HFFc6 (cell line): ENCODE measurements at regions not wholly inside any gene's neighbourhood (a gene's known extent, or its start where the extent isn't known, plus 50 kb on each side); places are given as distances from the start of the nearest gene placed in this dataset.

Experiments used
- DNase-seq: peaks from one replicate; pipeline ENCODE4 v3.0.0-alpha.2; 2018
- H3K27ac Mint-ChIP-seq: 2 replicates; pipeline ENCODE4 v1.8.0; 2020; ENCODE audit warnings: mild to moderate bottlenecking, mixed read lengths
- H3K27me3 Mint-ChIP-seq: 2 replicates; pipeline ENCODE4 v1.8.0; 2021; ENCODE audit warnings: mild to moderate bottlenecking, moderate library complexity, mixed read lengths; ENCODE audit not compliant: insufficient read depth
- H3K36me3 Mint-ChIP-seq: 2 replicates; pipeline ENCODE4 v1.8.0; 2021; ENCODE audit warnings: low read depth, mixed read lengths
- H3K4me1 Mint-ChIP-seq: 2 replicates; pipeline ENCODE4 v1.8.0; 2020; ENCODE audit warnings: low read depth, mixed read lengths
- H3K4me3 Mint-ChIP-seq: 2 replicates; pipeline ENCODE4 v1.8.0; 2020; ENCODE audit warnings: mild to moderate bottlenecking, moderate library complexity, mixed read lengths
- H3K9me3 Mint-ChIP-seq: 2 replicates; pipeline ENCODE4 v1.8.0; 2020; ENCODE audit warnings: mild to moderate bottlenecking, mixed read lengths
- TF ChIP-seq, protein P1 (sequence below): fragments of 200-600 bp; sonication (generic); IDR thresholded peaks from 2 replicates; pipeline ENCODE4 v1.5.0; 2021; ENCODE audit warnings: antibody characterized with exemption, mild to moderate bottlenecking

DNA sequence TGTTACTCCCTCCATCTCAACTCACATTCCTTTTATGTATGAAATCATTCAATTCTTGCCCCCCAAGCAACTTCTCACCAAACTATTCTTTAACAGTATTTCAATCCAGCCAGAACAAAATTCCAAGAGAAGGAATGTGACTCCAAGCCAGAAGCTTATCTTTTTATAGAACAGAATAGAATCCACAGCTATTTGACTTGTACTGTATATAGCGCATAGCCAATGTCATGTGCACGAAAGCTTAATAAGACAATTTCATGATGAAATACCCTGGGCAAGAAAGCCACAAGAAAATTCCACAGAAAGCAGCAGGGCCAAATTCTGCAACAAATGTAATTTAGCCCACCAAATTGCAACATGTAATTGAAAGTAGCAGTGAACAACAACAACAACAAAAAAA lies 127.6 kb upstream of the UBE2E2 start:
- no peak overlapping the region for H3K27ac Mint-ChIP-seq
- peaks cover 10% of the 10 kb centered on the region for H3K27me3 Mint-ChIP-seq
- TF ChIP-seq, protein P1, sequence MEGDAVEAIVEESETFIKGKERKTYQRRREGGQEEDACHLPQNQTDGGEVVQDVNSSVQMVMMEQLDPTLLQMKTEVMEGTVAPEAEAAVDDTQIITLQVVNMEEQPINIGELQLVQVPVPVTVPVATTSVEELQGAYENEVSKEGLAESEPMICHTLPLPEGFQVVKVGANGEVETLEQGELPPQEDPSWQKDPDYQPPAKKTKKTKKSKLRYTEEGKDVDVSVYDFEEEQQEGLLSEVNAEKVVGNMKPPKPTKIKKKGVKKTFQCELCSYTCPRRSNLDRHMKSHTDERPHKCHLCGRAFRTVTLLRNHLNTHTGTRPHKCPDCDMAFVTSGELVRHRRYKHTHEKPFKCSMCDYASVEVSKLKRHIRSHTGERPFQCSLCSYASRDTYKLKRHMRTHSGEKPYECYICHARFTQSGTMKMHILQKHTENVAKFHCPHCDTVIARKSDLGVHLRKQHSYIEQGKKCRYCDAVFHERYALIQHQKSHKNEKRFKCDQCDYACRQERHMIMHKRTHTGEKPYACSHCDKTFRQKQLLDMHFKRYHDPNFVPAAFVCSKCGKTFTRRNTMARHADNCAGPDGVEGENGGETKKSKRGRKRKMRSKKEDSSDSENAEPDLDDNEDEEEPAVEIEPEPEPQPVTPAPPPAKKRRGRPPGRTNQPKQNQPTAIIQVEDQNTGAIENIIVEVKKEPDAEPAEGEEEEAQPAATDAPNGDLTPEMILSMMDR: no peak

DNA sequence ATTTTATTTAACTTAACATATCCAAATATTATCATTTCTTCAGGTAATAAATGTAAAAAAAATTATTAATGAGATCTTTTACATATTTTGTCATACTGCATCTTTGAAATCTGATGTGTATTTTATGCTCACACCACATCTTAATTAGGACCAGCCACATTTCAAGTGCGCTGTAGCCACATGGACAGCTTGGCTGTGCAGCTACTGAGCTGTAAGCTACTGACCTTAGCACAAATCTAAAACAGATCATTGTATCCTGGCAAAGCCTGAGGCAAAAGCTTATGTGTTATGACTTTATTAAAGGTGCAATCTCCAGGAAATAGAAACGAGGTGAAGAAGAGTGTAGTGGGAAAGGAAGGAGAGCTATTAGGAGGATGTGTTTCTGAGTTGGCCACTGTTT lies 126.7 kb upstream of the UBE2E2 start:
- DNase-seq: no peak
- TF ChIP-seq, protein P1: no peak
- H3K9me3 Mint-ChIP-seq: no peaks in the 10 kb centered on the region
- H3K27me3 Mint-ChIP-seq: peaks cover 12% of the 10 kb centered on the region
- no peak overlapping the region for H3K4me3 Mint-ChIP-seq
- H3K27ac Mint-ChIP-seq: no peak overlapping the region
- no peaks in the 10 kb centered on the region for H3K36me3 Mint-ChIP-seq
- no peaks in the 10 kb centered on the region; the same call in 1 of the 2 replicates for H3K4me1 Mint-ChIP-seq

More for the DNA sequence above, 127.6 kb upstream of the UBE2E2 start:
- Mint-ChIP-seq H3K9me3 (no peaks in the 10 kb centered on the region), H3K4me1 (no peaks in the 10 kb centered on the region; the same call in 1 of the 2 replicates), H3K36me3 (no peaks in the 10 kb centered on the region), H3K4me3 (no peak overlapping the region)
- peak; percentile 19 for DNase-seq

DNA sequence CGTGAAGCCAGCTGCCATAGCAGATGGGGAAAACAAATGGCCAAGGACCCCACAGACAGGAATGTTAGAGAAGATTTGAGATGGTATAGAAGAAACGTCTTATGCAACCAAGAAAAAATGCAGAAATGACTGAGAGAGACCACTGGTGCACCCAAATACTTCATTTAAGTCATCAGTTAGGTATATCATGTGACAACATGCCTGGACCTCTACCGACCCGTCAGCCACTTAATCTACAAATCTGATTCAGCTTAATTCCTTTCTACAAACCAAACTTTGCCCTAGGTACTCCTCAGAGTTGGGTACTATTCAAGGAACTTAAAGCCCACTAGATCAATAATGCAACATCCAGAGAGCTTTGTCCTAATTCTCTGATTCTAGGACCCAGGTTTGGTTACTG lies 126.0 kb upstream of the UBE2E2 start:
- no peaks in the 10 kb centered on the region for H3K36me3 Mint-ChIP-seq

DNA sequence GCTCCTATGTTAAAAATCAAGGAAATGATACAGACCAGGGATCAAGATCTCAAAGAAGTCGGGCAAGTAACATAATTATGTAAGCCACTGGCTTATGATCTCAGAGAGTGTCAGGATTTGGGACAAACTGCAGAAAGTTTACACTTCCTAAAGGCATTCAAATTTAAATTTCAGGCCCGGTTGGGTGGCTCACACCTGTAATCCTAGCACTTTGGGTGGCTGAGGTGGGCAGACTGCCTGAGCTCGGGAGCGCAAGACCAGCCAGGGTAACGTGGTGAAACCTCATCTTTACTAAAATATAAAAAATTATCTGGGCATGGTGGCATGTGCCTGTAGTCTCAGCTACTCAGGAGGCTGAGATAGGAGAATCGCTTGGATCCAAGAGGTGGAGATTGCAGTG lies 124.4 kb upstream of the UBE2E2 start:
- TF ChIP-seq, protein P1: no peak
- Mint-ChIP-seq H3K4me1 (no peaks in the 10 kb centered on the region; the same call in 1 of the 2 replicates), H3K36me3 (no peaks in the 10 kb centered on the region), H3K9me3 (no peaks in the 10 kb centered on the region), H3K4me3 (no peak overlapping the region), H3K27ac (no peak overlapping the region), H3K27me3 (peaks cover 5% of the 10 kb centered on the region)
- no peak for DNase-seq

More for the DNA sequence above, 126.0 kb upstream of the UBE2E2 start:
- Mint-ChIP-seq H3K4me1 (no peaks in the 10 kb centered on the region; the same call in 1 of the 2 replicates), H3K27me3 (peaks cover 7% of the 10 kb centered on the region), H3K4me3 (no peak overlapping the region), H3K9me3 (no peaks in the 10 kb centered on the region), H3K27ac (no peak overlapping the region)
- TF ChIP-seq, protein P1: no peak
- DNase-seq: no peak

DNA sequence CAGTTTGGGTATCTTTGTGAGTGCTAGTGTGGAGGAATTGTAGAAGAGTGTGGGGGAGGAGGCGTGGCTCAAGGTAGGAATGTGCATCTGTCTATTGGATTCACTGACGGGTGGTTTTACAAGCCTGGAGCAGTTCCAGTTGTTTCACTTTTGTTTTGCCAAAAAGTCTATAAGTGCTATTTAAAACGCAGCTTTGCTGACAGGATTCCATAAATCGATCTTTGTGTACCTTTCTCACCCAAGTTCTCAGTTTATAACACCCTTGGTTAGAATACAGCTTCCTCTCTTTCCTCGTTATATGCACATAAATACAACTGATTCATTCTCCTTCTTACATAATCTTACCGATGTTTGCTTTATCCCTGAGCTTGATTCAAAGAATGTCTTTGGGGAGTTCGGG lies 123.2 kb upstream of the UBE2E2 start:
- Mint-ChIP-seq H3K4me3 (peak overlapping the region; percentile 1; the same call in 1 of the 2 replicates), H3K36me3 (no peaks in the 10 kb centered on the region), H3K27ac (no peak overlapping the region), H3K9me3 (no peaks in the 10 kb centered on the region), H3K27me3 (peaks cover 5% of the 10 kb centered on the region), H3K4me1 (no peaks in the 10 kb centered on the region; the same call in 1 of the 2 replicates)
- no peak for DNase-seq
- TF ChIP-seq, protein P1: no peak

DNA sequence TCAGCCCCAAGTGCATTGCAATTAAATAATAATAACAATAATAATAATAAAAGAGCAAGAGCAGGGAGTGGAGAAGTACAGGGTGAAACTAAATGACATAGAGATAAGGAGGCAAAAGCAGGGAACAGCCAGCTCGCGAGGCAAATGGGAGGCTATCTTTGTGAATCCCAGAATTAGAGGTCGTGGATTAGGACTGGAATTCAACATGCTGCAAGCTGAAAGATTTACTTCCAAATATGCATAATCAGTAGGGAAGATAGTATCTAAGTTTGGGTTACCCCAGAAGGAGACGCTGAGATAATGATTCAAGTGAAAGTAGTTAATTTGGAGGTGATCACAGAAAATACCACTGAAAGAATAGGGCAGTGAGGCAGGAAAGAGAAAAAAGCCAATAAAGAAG lies 119.4 kb upstream of the UBE2E2 start:
- DNase-seq: no peak
- Mint-ChIP-seq H3K4me3 (no peak overlapping the region), H3K27ac (no peak overlapping the region), H3K4me1 (no peaks in the 10 kb centered on the region; the same call in 1 of the 2 replicates), H3K9me3 (no peaks in the 10 kb centered on the region), H3K27me3 (peaks cover 6% of the 10 kb centered on the region), H3K36me3 (no peaks in the 10 kb centered on the region)
- TF ChIP-seq, protein P1: no peak
